Activated naive CD4-positive, alpha-beta T cell treated with anti-CD3 and anti-CD28 coated beads, Interleukin-2, amount 10 ng/mL, durations not matched to agents 7 days and 5 days (primary cell): ENCODE measurements at regions not wholly inside any gene's neighbourhood (a gene's known extent, or its start where the extent isn't known, plus 50 kb on each side); places are given as distances from the start of the nearest gene placed in this dataset.

Experiments
- CTCF ChIA-PET: fragments of 350-600 bp; sonication (Branson Sonifier 250); formaldehyde crosslinking; loops from one replicate; lab custom pipeline; 2021; ENCODE audit warnings: antibody characterized with exemption; lab: Charles Lee
- DNase-seq: peaks from one replicate; pipeline ENCODE4 v3.0.0-alpha.2; 2020
- H3K27ac Mint-ChIP-seq: one replicate; pipeline ENCODE4 v1.8.0; 2021; ENCODE audit warnings: mild to moderate bottlenecking, moderate library complexity, mixed read lengths
- H3K27me3 Mint-ChIP-seq: one replicate; pipeline ENCODE4 v1.8.0; 2021; ENCODE audit warnings: mild to moderate bottlenecking, mixed read lengths
- H3K36me3 Mint-ChIP-seq: one replicate; pipeline ENCODE4 v1.8.0; 2021; ENCODE audit warnings: mixed read lengths
- H3K4me1 Mint-ChIP-seq: one replicate; pipeline ENCODE4 v1.8.0; 2021; ENCODE audit warnings: mixed read lengths
- H3K4me3 Mint-ChIP-seq: one replicate; pipeline ENCODE4 v1.8.0; 2021; ENCODE audit warnings: mild to moderate bottlenecking, moderate library complexity, mixed read lengths
- H3K9me3 Mint-ChIP-seq: one replicate; pipeline ENCODE4 v1.8.0; 2021; ENCODE audit warnings: mixed read lengths

GRCh38 chr2:156147594-156148330 lies 184.8 kb downstream of the NR4A2 start:
- DNase-seq: no peak
- Mint-ChIP-seq H3K27me3 (no peaks in the 10 kb centered on the region), H3K36me3 (no peaks in the 10 kb centered on the region), H3K27ac (no peak overlapping the region), H3K4me3 (no peak overlapping the region), H3K4me1 (no peaks in the 10 kb centered on the region), H3K9me3 (no peaks in the 10 kb centered on the region)
- CTCF ChIA-PET: no interaction called here

GRCh38 chr2:156145976-156146375 lies 186.5 kb downstream of the NR4A2 start:
- no peaks in the 10 kb centered on the region for H3K4me1 Mint-ChIP-seq
- H3K27ac Mint-ChIP-seq: no peak overlapping the region
- no peaks in the 10 kb centered on the region for H3K27me3 Mint-ChIP-seq
- no peak for DNase-seq
- no peaks in the 10 kb centered on the region for H3K36me3 Mint-ChIP-seq
- CTCF ChIA-PET: no interaction called here
- no peak overlapping the region for H3K4me3 Mint-ChIP-seq
- H3K9me3 Mint-ChIP-seq: no peaks in the 10 kb centered on the region

GRCh38 chr2:156145469-156145868 lies 187.1 kb downstream of the NR4A2 start:
- Mint-ChIP-seq H3K9me3 (no peaks in the 10 kb centered on the region), H3K27ac (no peak overlapping the region), H3K36me3 (no peaks in the 10 kb centered on the region), H3K4me3 (no peak overlapping the region), H3K4me1 (no peaks in the 10 kb centered on the region), H3K27me3 (no peaks in the 10 kb centered on the region)
- CTCF ChIA-PET: no interaction called here
- DNase-seq: no peak

GRCh38 chr2:156136566-156136965 lies 196.0 kb downstream of the NR4A2 start:
- CTCF ChIA-PET: no interaction called here
- H3K36me3 Mint-ChIP-seq: no peaks in the 10 kb centered on the region
- no peaks in the 10 kb centered on the region for H3K9me3 Mint-ChIP-seq
- no peak overlapping the region for H3K27ac Mint-ChIP-seq
- H3K27me3 Mint-ChIP-seq: no peaks in the 10 kb centered on the region
- H3K4me1 Mint-ChIP-seq: no peaks in the 10 kb centered on the region
- DNase-seq: no peak
- H3K4me3 Mint-ChIP-seq: no peak overlapping the region

GRCh38 chr2:156134887-156135286 lies 197.6 kb downstream of the NR4A2 start:
- CTCF ChIA-PET: no interaction called here
- H3K36me3 Mint-ChIP-seq: no peaks in the 10 kb centered on the region
- no peaks in the 10 kb centered on the region for H3K9me3 Mint-ChIP-seq
- DNase-seq: no peak
- H3K4me1 Mint-ChIP-seq: no peaks in the 10 kb centered on the region
- H3K4me3 Mint-ChIP-seq: no peak overlapping the region
- no peak overlapping the region for H3K27ac Mint-ChIP-seq
- H3K27me3 Mint-ChIP-seq: no peaks in the 10 kb centered on the region

GRCh38 chr2:156132941-156133340 lies 199.6 kb downstream of the NR4A2 start:
- Mint-ChIP-seq H3K27ac (no peak overlapping the region), H3K4me1 (no peaks in the 10 kb centered on the region), H3K36me3 (no peaks in the 10 kb centered on the region), H3K27me3 (no peaks in the 10 kb centered on the region), H3K4me3 (no peak overlapping the region), H3K9me3 (no peaks in the 10 kb centered on the region)
- no peak for DNase-seq
- CTCF ChIA-PET: no interaction called here

GRCh38 chr2:156132130-156132529 lies 200.4 kb downstream of the NR4A2 start:
- H3K9me3 Mint-ChIP-seq: no peaks in the 10 kb centered on the region
- H3K27me3 Mint-ChIP-seq: no peaks in the 10 kb centered on the region
- H3K36me3 Mint-ChIP-seq: no peaks in the 10 kb centered on the region
- DNase-seq: no peak
- H3K4me1 Mint-ChIP-seq: no peaks in the 10 kb centered on the region
- CTCF ChIA-PET: no interaction called here
- H3K27ac Mint-ChIP-seq: no peak overlapping the region
- no peak overlapping the region for H3K4me3 Mint-ChIP-seq

- H3K36me3 Mint-ChIP-seq: no peaks in the 10 kb centered on the region
- CTCF ChIA-PET: no interaction called here
- DNase-seq: no peak
- H3K27me3 Mint-ChIP-seq: no peaks in the 10 kb centered on the region
- H3K27ac Mint-ChIP-seq: no peak overlapping the region
- H3K4me3 Mint-ChIP-seq: no peak overlapping the region
- no peaks in the 10 kb centered on the region for H3K4me1 Mint-ChIP-seq
- no peaks in the 10 kb centered on the region for H3K9me3 Mint-ChIP-seq
Observed at GRCh38 chr2:156129227-156129626, 203.3 kb downstream of the NR4A2 start.

- DNase-seq: no peak
- Mint-ChIP-seq H3K4me1 (no peaks in the 10 kb centered on the region), H3K9me3 (peaks cover 6% of the 10 kb centered on the region), H3K36me3 (no peaks in the 10 kb centered on the region), H3K27me3 (no peaks in the 10 kb centered on the region), H3K4me3 (no peak overlapping the region), H3K27ac (no peak overlapping the region)
- CTCF ChIA-PET: no interaction called here
Observed at GRCh38 chr2:156125018-156125417, 207.5 kb downstream of the NR4A2 start.

- H3K36me3 Mint-ChIP-seq: no peaks in the 10 kb centered on the region
- H3K9me3 Mint-ChIP-seq: peaks cover 6% of the 10 kb centered on the region
- DNase-seq: no peak
- no peaks in the 10 kb centered on the region for H3K4me1 Mint-ChIP-seq
- H3K27me3 Mint-ChIP-seq: no peaks in the 10 kb centered on the region
- H3K4me3 Mint-ChIP-seq: no peak overlapping the region
- no peak overlapping the region for H3K27ac Mint-ChIP-seq
- CTCF ChIA-PET: no interaction called here
Observed at GRCh38 chr2:156124458-156124857, 208.1 kb downstream of the NR4A2 start.

- H3K4me1 Mint-ChIP-seq: no peaks in the 10 kb centered on the region
- H3K9me3 Mint-ChIP-seq: peaks cover 6% of the 10 kb centered on the region
- no peaks in the 10 kb centered on the region for H3K27me3 Mint-ChIP-seq
- no peak overlapping the region for H3K27ac Mint-ChIP-seq
- DNase-seq: no peak
- H3K4me3 Mint-ChIP-seq: no peak overlapping the region
- CTCF ChIA-PET: no interaction called here
- H3K36me3 Mint-ChIP-seq: no peaks in the 10 kb centered on the region
Observed at GRCh38 chr2:156118753-156119416, 213.6 kb downstream of the NR4A2 start.

- H3K9me3 Mint-ChIP-seq: peaks cover 6% of the 10 kb centered on the region
- no peak for DNase-seq
- no peaks in the 10 kb centered on the region for H3K27me3 Mint-ChIP-seq
- no peak overlapping the region for H3K4me3 Mint-ChIP-seq
- H3K4me1 Mint-ChIP-seq: no peaks in the 10 kb centered on the region
- H3K27ac Mint-ChIP-seq: no peak overlapping the region
- H3K36me3 Mint-ChIP-seq: no peaks in the 10 kb centered on the region
- CTCF ChIA-PET: no interaction called here
Observed at GRCh38 chr2:156116113-156116512, 216.4 kb downstream of the NR4A2 start.

- no peak for DNase-seq
- Mint-ChIP-seq H3K9me3 (no peaks in the 10 kb centered on the region), H3K4me3 (no peak overlapping the region), H3K27me3 (peaks cover 3% of the 10 kb centered on the region), H3K36me3 (no peaks in the 10 kb centered on the region), H3K4me1 (no peaks in the 10 kb centered on the region), H3K27ac (no peak overlapping the region)
- CTCF ChIA-PET: no interaction called here
Observed at GRCh38 chr2:156115338-156115737, 217.2 kb downstream of the NR4A2 start.

GRCh38 chr2:156112323-156112722 lies 220.2 kb downstream of the NR4A2 start:
- CTCF ChIA-PET: no interaction called here
- DNase-seq: no peak
- H3K27ac Mint-ChIP-seq: no peak overlapping the region
- H3K4me3 Mint-ChIP-seq: no peak overlapping the region
- H3K9me3 Mint-ChIP-seq: no peaks in the 10 kb centered on the region
- H3K4me1 Mint-ChIP-seq: no peaks in the 10 kb centered on the region
- H3K27me3 Mint-ChIP-seq: peaks cover 3% of the 10 kb centered on the region
- no peaks in the 10 kb centered on the region for H3K36me3 Mint-ChIP-seq

- Mint-ChIP-seq H3K27ac (no peak overlapping the region), H3K4me1 (no peaks in the 10 kb centered on the region), H3K4me3 (no peak overlapping the region), H3K9me3 (no peaks in the 10 kb centered on the region), H3K27me3 (peaks cover 3% of the 10 kb centered on the region), H3K36me3 (no peaks in the 10 kb centered on the region)
- CTCF ChIA-PET: interaction anchor here (1.0 kb wide), 1 partner anchor 213 kb away, joined by 3 read pairs; no protein-coding TSS in a partner anchor
- peak; percentile 21 for DNase-seq
Observed at GRCh38 chr2:156110890-156111289, 221.6 kb downstream of the NR4A2 start.
